OCI-LY3 (cell line): ENCODE measurements at regions not wholly inside any gene's neighbourhood (a gene's known extent, or its start where the extent isn't known, plus 50 kb on each side); places are given as distances from the start of the nearest gene placed in this dataset.

ENCODE experiments used
- H2AFZ ChIP-seq: fragments of 200-600, 300-600 bp; shearing (Covaris generic); 2 replicates; pipeline ENCODE4 v1.6.0; 2014; ENCODE audit warnings: antibody characterized with exemption, low read depth, low read length
- H3K27ac ChIP-seq: fragments of 200-600, 300-600 bp; sonication (generic); 2 replicates; pipeline ENCODE4 v1.5.1; 2014; ENCODE audit warnings: mild to moderate bottlenecking, low read length, moderate library complexity, mixed read lengths
- H3K27me3 ChIP-seq: fragments of 200-600, 300-600 bp; sonication (generic); 2 replicates; pipeline ENCODE4 v1.6.1; 2014; ENCODE audit warnings: low read depth, low read length, mixed read lengths
- H3K36me3 ChIP-seq: fragments of 200-600, 300-600 bp; sonication (generic); replicated peaks from 2 replicates; pipeline ENCODE3; 2014; ENCODE audit warnings: low read depth, low read length, mixed read lengths
- H3K4me1 ChIP-seq: fragments of 300-600, 200-600 bp; sonication (generic); 2 replicates; pipeline ENCODE4 v1.6.1; 2014; ENCODE audit warnings: low read length, mixed read lengths
- H3K4me2 ChIP-seq: fragments of 200-600, 300-600 bp; sonication (generic); 2 replicates; pipeline ENCODE4 v1.6.1; 2014; ENCODE audit warnings: low read length, mixed read lengths
- H3K4me3 ChIP-seq: fragments of 300-600, 200-600 bp; sonication (generic); 2 replicates; pipeline ENCODE4 v1.5.1; 2014; ENCODE audit warnings: antibody characterized with exemption, mild to moderate bottlenecking, low read length, moderate library complexity
- H3K79me2 ChIP-seq: fragments of 300-600, 200-600 bp; shearing (Covaris generic); 2 replicates; pipeline ENCODE4 v1.6.1; 2014; ENCODE audit warnings: mild to moderate bottlenecking, low read length, mixed read lengths
- H3K9ac ChIP-seq: fragments of 300-600, 200-600 bp; shearing (Covaris generic); 2 replicates; pipeline ENCODE4 v1.6.0; 2014; ENCODE audit warnings: mild to moderate bottlenecking, low read length, moderate library complexity
- H3K9me3 ChIP-seq: fragments of 200-600, 300-600 bp; shearing (Covaris generic); 2 replicates; pipeline ENCODE4 v1.6.1; 2014; ENCODE audit warnings: low read length, mixed read lengths; ENCODE audit not compliant: insufficient read depth
- H4K20me1 ChIP-seq: fragments of 200-600, 300-600 bp; sonication (generic); 2 replicates; pipeline ENCODE4 v1.6.1; 2016; ENCODE audit warnings: low read length, mixed read lengths; ENCODE audit not compliant: insufficient read depth
- EZH2phosphoT487 ChIP-seq: fragments of 200-600 bp; shearing (Covaris generic); IDR thresholded peaks from 2 replicates; pipeline ENCODE4 v1.6.1; 2018; ENCODE audit warnings: antibody characterized with exemption, mixed run types, low read depth
- TF ChIP-seq, protein P1 (sequence below): fragments of 200-600, 300-600 bp; sonication (generic); IDR thresholded peaks from 2 replicates; pipeline ENCODE4 v1.5.1; 2014; ENCODE audit warnings: antibody characterized with exemption, low read length, low read depth

- TF ChIP-seq, protein P1, sequence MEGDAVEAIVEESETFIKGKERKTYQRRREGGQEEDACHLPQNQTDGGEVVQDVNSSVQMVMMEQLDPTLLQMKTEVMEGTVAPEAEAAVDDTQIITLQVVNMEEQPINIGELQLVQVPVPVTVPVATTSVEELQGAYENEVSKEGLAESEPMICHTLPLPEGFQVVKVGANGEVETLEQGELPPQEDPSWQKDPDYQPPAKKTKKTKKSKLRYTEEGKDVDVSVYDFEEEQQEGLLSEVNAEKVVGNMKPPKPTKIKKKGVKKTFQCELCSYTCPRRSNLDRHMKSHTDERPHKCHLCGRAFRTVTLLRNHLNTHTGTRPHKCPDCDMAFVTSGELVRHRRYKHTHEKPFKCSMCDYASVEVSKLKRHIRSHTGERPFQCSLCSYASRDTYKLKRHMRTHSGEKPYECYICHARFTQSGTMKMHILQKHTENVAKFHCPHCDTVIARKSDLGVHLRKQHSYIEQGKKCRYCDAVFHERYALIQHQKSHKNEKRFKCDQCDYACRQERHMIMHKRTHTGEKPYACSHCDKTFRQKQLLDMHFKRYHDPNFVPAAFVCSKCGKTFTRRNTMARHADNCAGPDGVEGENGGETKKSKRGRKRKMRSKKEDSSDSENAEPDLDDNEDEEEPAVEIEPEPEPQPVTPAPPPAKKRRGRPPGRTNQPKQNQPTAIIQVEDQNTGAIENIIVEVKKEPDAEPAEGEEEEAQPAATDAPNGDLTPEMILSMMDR = peak; percentile 67
- no peak for TF ChIP-seq EZH2phosphoT487
- no peak overlapping the region for H3K4me3 ChIP-seq
- H3K79me2 ChIP-seq = no peaks in the 10 kb centered on the region
- H4K20me1 ChIP-seq = no peaks in the 10 kb centered on the region
- H3K4me2 ChIP-seq = no peak overlapping the region
- H2AFZ ChIP-seq = no peak overlapping the region
- no peak overlapping the region for H3K9ac ChIP-seq
- no peaks in the 10 kb centered on the region for H3K9me3 ChIP-seq
- no peaks in the 10 kb centered on the region; the same call in none of the 2 replicates for H3K27me3 ChIP-seq
- no peaks in the 10 kb centered on the region for H3K36me3 ChIP-seq
- H3K27ac ChIP-seq = no peak overlapping the region
- H3K4me1 ChIP-seq = peaks cover 8% of the 10 kb centered on the region
Observed at GRCh38 chr4:16443504-16444088, 217.3 kb upstream of the TAPT1 start.

GRCh38 chr4:16442296-16442695 lies 216.0 kb upstream of the TAPT1 start:
- no peak for TF ChIP-seq EZH2phosphoT487
- TF ChIP-seq, protein P1 = no peak
- Histone ChIP-seq H3K9ac (no peak overlapping the region), H2AFZ (no peak overlapping the region), H3K36me3 (no peaks in the 10 kb centered on the region), H3K27ac (no peak overlapping the region), H3K79me2 (no peaks in the 10 kb centered on the region), H4K20me1 (no peaks in the 10 kb centered on the region), H3K27me3 (no peaks in the 10 kb centered on the region; the same call in none of the 2 replicates), H3K4me2 (no peak overlapping the region), H3K4me3 (no peak overlapping the region), H3K4me1 (peaks cover 8% of the 10 kb centered on the region), H3K9me3 (no peaks in the 10 kb centered on the region)

DNA sequence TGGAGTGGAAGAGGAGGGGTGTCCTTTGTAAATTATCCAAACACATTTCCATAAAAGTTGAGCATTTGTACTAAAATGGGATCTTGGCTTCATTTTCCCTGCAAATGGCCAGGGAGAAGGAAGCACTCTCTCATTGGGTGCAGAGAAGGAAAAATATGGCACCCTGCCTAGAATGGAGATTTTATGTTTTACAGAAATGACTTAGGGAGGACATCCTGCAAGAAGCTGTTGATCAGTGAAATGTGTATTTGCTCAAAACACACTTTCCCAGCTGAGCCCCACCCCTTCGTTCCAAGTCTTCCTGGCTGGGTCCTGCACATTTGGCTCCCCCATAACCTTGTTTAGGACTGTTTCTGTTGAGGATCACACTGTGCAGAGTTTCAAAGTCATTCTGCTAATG lies 213.5 kb upstream of the TAPT1 start:
- Histone ChIP-seq H3K9me3 (no peaks in the 10 kb centered on the region), H2AFZ (no peak overlapping the region), H3K4me2 (no peak overlapping the region), H3K4me1 (peaks cover 8% of the 10 kb centered on the region), H3K9ac (no peak overlapping the region), H3K36me3 (no peaks in the 10 kb centered on the region), H3K27me3 (no peaks in the 10 kb centered on the region; the same call in none of the 2 replicates), H3K27ac (no peak overlapping the region), H4K20me1 (no peaks in the 10 kb centered on the region), H3K79me2 (no peaks in the 10 kb centered on the region), H3K4me3 (no peak overlapping the region)
- no peak for TF ChIP-seq EZH2phosphoT487
- TF ChIP-seq, protein P1 = no peak

DNA sequence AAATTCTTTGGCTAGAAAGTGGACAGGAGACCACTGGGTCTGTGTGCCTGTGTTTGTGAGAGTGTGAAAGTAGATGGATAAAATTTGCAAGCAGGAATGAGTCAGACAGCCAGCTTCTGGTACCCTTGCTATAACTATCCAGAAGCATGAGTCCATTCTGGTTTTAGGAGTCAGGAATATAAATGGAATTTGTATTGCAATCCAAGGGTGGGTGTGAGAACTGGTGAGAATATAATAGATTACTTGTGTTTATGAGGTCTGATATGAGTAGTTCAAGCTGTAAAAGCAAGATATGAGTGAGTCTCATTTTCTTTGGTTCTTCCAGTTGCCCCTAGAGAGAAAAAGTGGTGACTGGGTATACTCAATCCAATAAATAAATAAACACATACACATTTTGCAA lies 212.7 kb upstream of the TAPT1 start:
- Histone ChIP-seq H3K79me2 (no peaks in the 10 kb centered on the region), H3K27ac (no peak overlapping the region)

More for the DNA sequence above, 212.7 kb upstream of the TAPT1 start:
- H3K9ac ChIP-seq = no peak overlapping the region
- no peak overlapping the region for H3K4me3 ChIP-seq
- no peaks in the 10 kb centered on the region for H3K9me3 ChIP-seq
- H3K27me3 ChIP-seq = no peaks in the 10 kb centered on the region; the same call in none of the 2 replicates
- no peak overlapping the region for H2AFZ ChIP-seq
- H4K20me1 ChIP-seq = no peaks in the 10 kb centered on the region
- no peaks in the 10 kb centered on the region for H3K36me3 ChIP-seq
- H3K4me1 ChIP-seq = peaks cover 8% of the 10 kb centered on the region
- H3K4me2 ChIP-seq = no peak overlapping the region
- TF ChIP-seq EZH2phosphoT487 = no peak
- TF ChIP-seq, protein P1 = no peak
